HepG2 (cell line): ENCODE measurements at regions not wholly inside any gene's neighbourhood (a gene's known extent, or its start where the extent isn't known, plus 50 kb on each side); places are given as distances from the start of the nearest gene placed in this dataset.

Experiments
- CEBPB ChIP-seq: IDR thresholded peaks from 2 replicates; pipeline ENCODE4 v1.6.1; 2011; ENCODE audit warnings: low read depth, low read length, improper control_type of control experiment, borderline replicate concordance
- DRAP1 ChIP-seq: IDR thresholded peaks from 2 replicates; pipeline ENCODE4 v1.6.1; 2016; ENCODE audit warnings: missing genetic modification reagents, missing compliant biosample characterization
- EP300 ChIP-seq, 3 experiments: sonication (generic) in 1 of 3; formaldehyde crosslinking in 1 of 3; IDR thresholded peaks; 2 replicates each; pipeline versions ENCODE4 v1.5.1 to v1.6.1; 2011 to 2020; ENCODE audit warnings: low read depth in 2 of 3, low read length in 2 of 3, borderline replicate concordance in 1 of 3, improper control_type of control experiment in 1 of 3, mild to moderate bottlenecking in 1 of 3, missing genetic modification reagents in 1 of 3, moderate library complexity in 1 of 3
- MTF1 ChIP-seq: sonication (generic); formaldehyde crosslinking; IDR thresholded peaks from 2 replicates; pipeline ENCODE4 v1.5.0; 2020; ENCODE audit warnings: missing genetic modification reagents
- NKX3-1 ChIP-seq: sonication (generic); formaldehyde crosslinking; IDR thresholded peaks from 2 replicates; pipeline ENCODE4 v1.5.0; 2020; ENCODE audit warnings: missing genetic modification reagents
- PAXIP1 ChIP-seq: sonication (generic); formaldehyde crosslinking; conservative IDR thresholded peaks from 2 replicates; pipeline ENCODE4 v1.4.0; 2020; ENCODE audit warnings: mild to moderate bottlenecking, missing genetic modification reagents, moderate library complexity
- PRMT3 ChIP-seq: sonication (generic); formaldehyde crosslinking; IDR thresholded peaks from 2 replicates; pipeline ENCODE4 v1.8.1; 2022; ENCODE audit warnings: low read depth, mild to moderate bottlenecking, moderate library complexity, missing genetic modification reagents, borderline replicate concordance
- RARA ChIP-seq: IDR thresholded peaks from 2 replicates; pipeline ENCODE4 v1.6.1; 2016; ENCODE audit warnings: missing genetic modification reagents, missing compliant biosample characterization
- SPEN ChIP-seq: sonication (generic); formaldehyde crosslinking; IDR thresholded peaks from 2 replicates; pipeline ENCODE4 v1.5.1; 2020; ENCODE audit warnings: low read depth, mild to moderate bottlenecking, missing genetic modification reagents
- SRY ChIP-seq: sonication (generic); formaldehyde crosslinking; IDR thresholded peaks from 2 replicates; pipeline ENCODE4 v1.8.0; 2022; ENCODE audit warnings: mild to moderate bottlenecking, missing genetic modification reagents
- TBL1XR1 ChIP-seq: fragments of 150-350 bp; IDR thresholded peaks from 2 replicates; pipeline ENCODE4 v1.6.1; 2014; ENCODE audit warnings: borderline replicate concordance, low read length; ENCODE audit not compliant: partially characterized antibody
- YY1 ChIP-seq: IDR thresholded peaks from 2 replicates; pipeline ENCODE4 v1.6.1; 2011; ENCODE audit warnings: low read length, low read depth, moderate library complexity, mild to moderate bottlenecking; ENCODE audit not compliant: insufficient read depth, insufficient replicate concordance
- ZNF225 ChIP-seq: sonication (generic); formaldehyde crosslinking; IDR thresholded peaks from 2 replicates; pipeline ENCODE4 v1.4.0; 2020; ENCODE audit warnings: mild to moderate bottlenecking, missing genetic modification reagents
- ZNF317 ChIP-seq: sonication (generic); formaldehyde crosslinking; IDR thresholded peaks from 2 replicates; pipeline ENCODE4 v1.5.0; 2020; ENCODE audit warnings: mild to moderate bottlenecking, missing genetic modification reagents
- ZNF44 ChIP-seq: sonication (generic); formaldehyde crosslinking; IDR thresholded peaks from 2 replicates; pipeline ENCODE4 v1.5.1; 2020; ENCODE audit warnings: mild to moderate bottlenecking, missing genetic modification reagents
- ZNF556 ChIP-seq: sonication (generic); formaldehyde crosslinking; IDR thresholded peaks from 2 replicates; pipeline ENCODE4 v1.4.0; 2020; ENCODE audit warnings: mild to moderate bottlenecking, missing genetic modification reagents, borderline replicate concordance
- TF ChIP-seq, protein P1 (sequence below): IDR thresholded peaks from 2 replicates; pipeline ENCODE4 v1.6.1; 2016; ENCODE audit warnings: low read depth, control low read depth
- TF ChIP-seq, protein P2 (sequence below): sonication (generic); formaldehyde crosslinking; IDR thresholded peaks from 2 replicates; pipeline ENCODE4 v1.5.0; 2020; ENCODE audit warnings: missing genetic modification reagents, mild to moderate bottlenecking, borderline replicate concordance
- TF ChIP-seq, protein P3 (sequence below): sonication (generic); formaldehyde crosslinking; IDR thresholded peaks from 2 replicates; pipeline ENCODE4 v1.9.0; 2022; ENCODE audit warnings: missing genetic modification reagents, mild to moderate bottlenecking, borderline replicate concordance

DNA sequence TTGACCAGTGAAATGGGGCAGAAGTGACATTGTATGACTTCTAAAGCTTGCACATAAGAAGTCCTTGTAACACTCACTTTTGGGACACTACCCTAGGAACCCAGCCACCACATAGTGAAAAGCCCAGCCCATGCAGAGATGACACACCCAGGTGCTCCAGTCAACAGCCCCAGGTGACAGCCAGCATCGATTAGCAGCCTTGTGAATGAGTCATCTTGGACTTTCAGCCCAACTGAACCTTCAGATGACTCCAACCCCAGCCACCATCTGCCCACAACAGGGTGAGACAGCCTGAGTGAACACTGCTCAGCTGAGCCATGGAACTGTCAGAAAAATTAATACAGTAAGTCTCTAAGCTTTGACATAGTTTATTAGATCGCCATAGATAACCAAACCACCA, 458.6 kb downstream of the ZSWIM6 start (continued):
- TF ChIP-seq ZNF44, result no peak
- TF ChIP-seq, protein P1, sequence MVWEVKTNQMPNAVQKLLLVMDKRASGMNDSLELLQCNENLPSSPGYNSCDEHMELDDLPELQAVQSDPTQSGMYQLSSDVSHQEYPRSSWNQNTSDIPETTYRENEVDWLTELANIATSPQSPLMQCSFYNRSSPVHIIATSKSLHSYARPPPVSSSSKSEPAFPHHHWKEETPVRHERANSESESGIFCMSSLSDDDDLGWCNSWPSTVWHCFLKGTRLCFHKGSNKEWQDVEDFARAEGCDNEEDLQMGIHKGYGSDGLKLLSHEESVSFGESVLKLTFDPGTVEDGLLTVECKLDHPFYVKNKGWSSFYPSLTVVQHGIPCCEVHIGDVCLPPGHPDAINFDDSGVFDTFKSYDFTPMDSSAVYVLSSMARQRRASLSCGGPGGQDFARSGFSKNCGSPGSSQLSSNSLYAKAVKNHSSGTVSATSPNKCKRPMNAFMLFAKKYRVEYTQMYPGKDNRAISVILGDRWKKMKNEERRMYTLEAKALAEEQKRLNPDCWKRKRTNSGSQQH (CRISPR knock-in tag), result no peak
- TF ChIP-seq, protein P2, sequence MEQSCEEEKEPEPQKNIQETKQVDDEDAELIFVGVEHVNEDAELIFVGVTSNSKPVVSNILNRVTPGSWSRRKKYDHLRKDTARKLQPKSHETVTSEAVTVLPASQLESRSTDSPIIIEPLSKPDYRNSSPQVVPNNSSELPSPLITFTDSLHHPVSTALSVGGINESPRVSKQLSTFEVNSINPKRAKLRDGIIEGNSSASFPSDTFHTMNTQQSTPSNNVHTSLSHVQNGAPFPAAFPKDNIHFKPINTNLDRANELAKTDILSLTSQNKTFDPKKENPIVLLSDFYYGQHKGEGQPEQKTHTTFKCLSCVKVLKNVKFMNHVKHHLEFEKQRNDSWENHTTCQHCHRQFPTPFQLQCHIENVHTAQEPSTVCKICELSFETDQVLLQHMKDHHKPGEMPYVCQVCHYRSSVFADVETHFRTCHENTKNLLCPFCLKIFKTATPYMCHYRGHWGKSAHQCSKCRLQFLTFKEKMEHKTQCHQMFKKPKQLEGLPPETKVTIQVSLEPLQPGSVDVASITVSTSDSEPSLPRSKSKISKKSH (CRISPR knock-in tag), result no peak
- TF ChIP-seq PAXIP1, result peak; percentile 64
- peak; percentile 61; the same call in 1 of the 2 replicates for TF ChIP-seq ZNF556 (CRISPR knock-in tag)
- TF ChIP-seq PRMT3 (CRISPR knock-in tag), result no peak
- TF ChIP-seq ZNF317 (CRISPR knock-in tag), result 0 out of 2 replicates have a peak, but pooled peaks have one; percentile 33
- 0 out of 2 replicates have a peak, but pooled peaks have one; percentile 12 for TF ChIP-seq DRAP1 (CRISPR knock-in tag)
- no peak for TF ChIP-seq MTF1 (CRISPR knock-in tag)
- TF ChIP-seq EP300 (IDR thresholded peaks at IDR 0.05; ENCODE audit: low read depth in 2 of 2, low read length in 2 of 2), result 0 out of 4 replicates have a peak, but pooled peaks of 1 of the 2 experiments have one; percentile 18
- no peak for TF ChIP-seq EP300 (CRISPR knock-in tag; IDR thresholded peaks at IDR 0.05; ENCODE audit: borderline replicate concordance)
- no peak for TF ChIP-seq CEBPB
- no peak for TF ChIP-seq SRY (CRISPR knock-in tag)
- no peak for TF ChIP-seq TBL1XR1
- TF ChIP-seq, protein P3, sequence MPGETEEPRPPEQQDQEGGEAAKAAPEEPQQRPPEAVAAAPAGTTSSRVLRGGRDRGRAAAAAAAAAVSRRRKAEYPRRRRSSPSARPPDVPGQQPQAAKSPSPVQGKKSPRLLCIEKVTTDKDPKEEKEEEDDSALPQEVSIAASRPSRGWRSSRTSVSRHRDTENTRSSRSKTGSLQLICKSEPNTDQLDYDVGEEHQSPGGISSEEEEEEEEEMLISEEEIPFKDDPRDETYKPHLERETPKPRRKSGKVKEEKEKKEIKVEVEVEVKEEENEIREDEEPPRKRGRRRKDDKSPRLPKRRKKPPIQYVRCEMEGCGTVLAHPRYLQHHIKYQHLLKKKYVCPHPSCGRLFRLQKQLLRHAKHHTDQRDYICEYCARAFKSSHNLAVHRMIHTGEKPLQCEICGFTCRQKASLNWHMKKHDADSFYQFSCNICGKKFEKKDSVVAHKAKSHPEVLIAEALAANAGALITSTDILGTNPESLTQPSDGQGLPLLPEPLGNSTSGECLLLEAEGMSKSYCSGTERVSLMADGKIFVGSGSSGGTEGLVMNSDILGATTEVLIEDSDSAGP, result no peak
- TF ChIP-seq NKX3-1 (CRISPR knock-in tag), result no peak
- peak; percentile 69 for TF ChIP-seq RARA (CRISPR knock-in tag)
- no peak for TF ChIP-seq ZNF225 (CRISPR knock-in tag)
- no peak for TF ChIP-seq SPEN (CRISPR knock-in tag)
- no peak for TF ChIP-seq YY1
